AG04450 (cell line): ENCODE measurements at regions not wholly inside any gene's neighbourhood (a gene's known extent, or its start where the extent isn't known, plus 50 kb on each side); places are given as distances from the start of the nearest gene placed in this dataset.

Experiments used
- CTCF ChIA-PET: fragments of 300-600, 350-600 bp; formaldehyde crosslinking; extraction: SDS; loops from one replicate; lab custom pipeline; 2022; ENCODE audit warnings: antibody characterized with exemption, inconsistent platforms; lab: Charles Lee
- POLR2A ChIA-PET: fragments of 350-600 bp; formaldehyde crosslinking; extraction: SDS; loops from one replicate; lab custom pipeline; 2021; ENCODE audit warnings: antibody characterized with exemption, inconsistent platforms; lab: Yijun Ruan, JAX
- DNase-seq: peaks from one replicate; pipeline ENCODE4 v3.0.0-alpha.2; 2011; ENCODE audit warnings: low read depth, low spot score
- H3K27ac ChIP-seq: one replicate; pipeline ENCODE4 v1.5.1; 2012; ENCODE audit warnings: low read depth, low read length, control low read depth
- H3K27me3 ChIP-seq: one replicate; pipeline ENCODE4 v1.6.0; 2012; ENCODE audit warnings: low read length; ENCODE audit not compliant: control insufficient read depth, insufficient read depth
- H3K4me3 ChIP-seq: 2 replicates; pipeline ENCODE4 v1.5.1; 2011; ENCODE audit warnings: mild to moderate bottlenecking, low read depth, low read length, control low read depth
- H3K9me3 ChIP-seq: 2 replicates; pipeline ENCODE4 v1.5.1; 2012; ENCODE audit warnings: low read length; ENCODE audit not compliant: control insufficient read depth, insufficient read depth
- TF ChIP-seq, protein P1 (sequence below): IDR thresholded peaks from 2 replicates; pipeline ENCODE4 v1.5.1; 2011; ENCODE audit warnings: low read depth, low read length, control low read depth, inconsistent platforms

DNA sequence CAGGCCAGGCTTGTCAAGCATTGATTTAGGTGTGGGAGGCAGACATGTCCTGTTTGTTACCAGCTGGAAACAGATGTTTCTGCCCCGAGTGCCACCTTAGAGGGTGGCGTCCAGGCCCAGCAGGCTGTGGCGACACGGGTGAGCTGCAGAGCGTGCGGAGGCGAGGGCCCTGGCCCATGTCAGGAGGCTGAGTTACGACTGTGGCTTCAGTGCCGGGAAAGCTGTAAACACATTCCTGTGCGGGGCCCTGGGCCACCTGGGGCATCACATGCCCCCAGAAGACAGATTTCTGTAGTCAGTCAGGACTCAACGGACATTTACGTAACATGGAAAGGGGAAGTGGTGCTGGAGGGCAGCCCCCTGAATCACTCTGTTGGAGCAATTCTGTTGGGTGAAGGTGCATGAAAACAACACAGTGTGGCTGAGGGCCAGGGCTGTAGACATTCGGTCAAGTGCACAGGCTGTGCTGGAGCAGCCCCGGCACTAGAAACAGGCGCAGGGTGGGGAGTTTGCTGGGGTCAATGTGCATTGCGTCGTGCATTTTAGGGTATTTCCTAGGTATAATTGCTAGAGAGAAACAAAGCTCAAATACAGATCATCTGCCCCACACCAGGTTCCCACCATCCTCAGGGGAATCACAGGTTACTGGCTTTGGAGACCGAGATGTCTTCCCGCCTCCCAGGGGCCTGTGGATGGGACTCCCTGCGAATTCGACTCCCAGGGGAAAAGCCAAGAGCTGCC is 291.8 kb downstream of the TMEM121 start:
- DNase-seq = no peak
- no peaks in the 10 kb centered on the region for H3K27me3 ChIP-seq
- ChIA-PET POLR2A (no interaction called here), CTCF (no interaction called here)
- H3K27ac ChIP-seq = no peak overlapping the region
- H3K4me3 ChIP-seq = no peak overlapping the region
- TF ChIP-seq, protein P1, sequence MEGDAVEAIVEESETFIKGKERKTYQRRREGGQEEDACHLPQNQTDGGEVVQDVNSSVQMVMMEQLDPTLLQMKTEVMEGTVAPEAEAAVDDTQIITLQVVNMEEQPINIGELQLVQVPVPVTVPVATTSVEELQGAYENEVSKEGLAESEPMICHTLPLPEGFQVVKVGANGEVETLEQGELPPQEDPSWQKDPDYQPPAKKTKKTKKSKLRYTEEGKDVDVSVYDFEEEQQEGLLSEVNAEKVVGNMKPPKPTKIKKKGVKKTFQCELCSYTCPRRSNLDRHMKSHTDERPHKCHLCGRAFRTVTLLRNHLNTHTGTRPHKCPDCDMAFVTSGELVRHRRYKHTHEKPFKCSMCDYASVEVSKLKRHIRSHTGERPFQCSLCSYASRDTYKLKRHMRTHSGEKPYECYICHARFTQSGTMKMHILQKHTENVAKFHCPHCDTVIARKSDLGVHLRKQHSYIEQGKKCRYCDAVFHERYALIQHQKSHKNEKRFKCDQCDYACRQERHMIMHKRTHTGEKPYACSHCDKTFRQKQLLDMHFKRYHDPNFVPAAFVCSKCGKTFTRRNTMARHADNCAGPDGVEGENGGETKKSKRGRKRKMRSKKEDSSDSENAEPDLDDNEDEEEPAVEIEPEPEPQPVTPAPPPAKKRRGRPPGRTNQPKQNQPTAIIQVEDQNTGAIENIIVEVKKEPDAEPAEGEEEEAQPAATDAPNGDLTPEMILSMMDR = no peak
- H3K9me3 ChIP-seq = peaks cover 53% of the 10 kb centered on the region

DNA sequence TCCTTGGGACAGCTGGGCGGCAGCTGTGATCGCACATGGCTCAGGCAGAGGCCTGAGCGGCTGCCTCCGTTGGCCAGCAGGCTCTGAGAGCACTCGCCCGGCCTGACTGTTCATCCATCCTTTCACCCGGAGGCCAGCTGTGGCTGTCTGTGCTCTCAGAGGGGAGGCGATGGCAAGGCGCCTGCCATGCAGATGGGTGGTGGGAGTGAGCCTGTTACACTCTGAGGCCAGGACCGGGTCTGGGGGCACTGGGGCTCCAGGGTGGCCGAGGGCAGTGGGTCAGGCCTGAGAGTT is 292.3 kb downstream of the TMEM121 start:
- TF ChIP-seq, protein P1 = no peak
- POLR2A ChIA-PET = no interaction called here
- H3K27ac ChIP-seq = no peak overlapping the region
- peaks cover 49% of the 10 kb centered on the region for H3K9me3 ChIP-seq
- no peak for DNase-seq
- CTCF ChIA-PET = no interaction called here
- no peak overlapping the region for H3K4me3 ChIP-seq
- no peaks in the 10 kb centered on the region for H3K27me3 ChIP-seq

DNA sequence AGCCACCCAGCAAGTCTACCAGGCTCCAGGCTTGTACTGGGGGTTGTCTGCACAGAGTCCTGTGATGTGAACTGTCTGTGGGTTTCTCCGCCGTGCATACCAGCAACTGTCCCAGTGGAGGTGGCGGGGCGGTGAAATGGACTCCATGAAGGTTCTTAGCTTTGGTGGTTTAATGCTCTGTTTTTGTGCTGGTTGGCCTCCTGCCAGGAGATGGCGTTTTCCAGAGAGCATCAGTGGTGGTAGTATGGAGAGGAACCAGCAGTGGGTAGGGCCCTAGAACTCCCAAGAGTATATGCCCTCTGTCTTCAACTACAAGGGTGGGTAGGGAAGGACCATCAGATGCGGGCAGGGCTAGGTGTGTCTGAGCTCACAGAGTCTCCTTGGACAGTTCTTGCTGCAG is 303.8 kb downstream of the TMEM121 start:
- TF ChIP-seq, protein P1 = no peak
- POLR2A ChIA-PET = no interaction called here
- Histone ChIP-seq H3K27ac (no peak overlapping the region), H3K4me3 (no peak overlapping the region), H3K27me3 (no peaks in the 10 kb centered on the region), H3K9me3 (peaks cover 25% of the 10 kb centered on the region)
- no peak for DNase-seq
- CTCF ChIA-PET = no interaction called here

DNA sequence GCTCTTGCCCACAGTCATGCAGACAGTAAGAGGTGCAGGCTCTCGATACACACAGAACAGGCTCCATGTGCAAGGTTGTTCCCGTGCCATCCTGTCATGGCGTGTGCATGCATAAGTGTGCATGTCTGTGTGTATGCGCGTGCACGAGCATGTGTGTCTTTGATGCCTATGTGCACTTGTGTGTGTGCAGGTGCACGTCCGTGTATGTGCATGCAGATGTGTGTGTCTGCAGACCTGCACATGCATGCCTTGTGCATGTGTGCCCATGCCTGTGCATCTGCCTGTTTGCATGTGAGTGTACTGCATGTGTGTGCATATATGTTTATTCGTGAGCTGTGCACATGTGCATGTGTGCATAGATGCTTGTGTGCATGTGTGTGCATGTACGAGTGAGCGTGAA is 309.8 kb downstream of the TMEM121 start:
- no peaks in the 10 kb centered on the region for H3K27me3 ChIP-seq
- DNase-seq = no peak
- H3K4me3 ChIP-seq = no peak overlapping the region
- H3K27ac ChIP-seq = no peak overlapping the region
- TF ChIP-seq, protein P1 = no peak
- CTCF ChIA-PET = no interaction called here
- POLR2A ChIA-PET = no interaction called here
- H3K9me3 ChIP-seq = peaks cover 65% of the 10 kb centered on the region

DNA sequence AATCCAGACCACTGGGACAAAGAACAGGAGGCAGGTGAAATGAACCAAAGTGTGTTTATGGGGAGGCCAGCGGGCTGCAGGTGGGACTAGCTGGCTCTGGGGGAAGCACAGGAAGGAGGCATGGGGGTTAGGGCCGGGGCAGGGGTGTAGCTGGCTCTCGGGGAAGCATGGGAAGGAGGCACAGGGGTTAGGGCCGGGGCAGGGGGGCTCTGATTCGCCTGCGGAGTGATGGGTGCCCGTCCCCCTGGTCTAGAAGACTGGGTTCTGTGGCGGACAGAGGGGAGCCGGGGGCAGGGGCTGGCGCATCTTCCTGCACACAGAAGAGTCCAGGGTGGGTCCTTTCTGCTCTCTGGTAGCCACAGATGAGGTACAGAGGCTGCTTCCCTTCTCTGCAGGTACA is 310.3 kb downstream of the TMEM121 start:
- H3K9me3 ChIP-seq = peaks cover 69% of the 10 kb centered on the region
- ChIA-PET CTCF (no interaction called here), POLR2A (no interaction called here)
- TF ChIP-seq, protein P1 = no peak
- no peaks in the 10 kb centered on the region for H3K27me3 ChIP-seq
- H3K4me3 ChIP-seq = no peak overlapping the region
- no peak overlapping the region for H3K27ac ChIP-seq
- DNase-seq = no peak
